ENCODE measurements at regions not wholly inside any gene's neighbourhood (a gene's known extent, or its start where the extent isn't known, plus 50 kb on each side); places are given as distances from the start of the nearest gene placed in this dataset.

GRCh38 chr6:81640891-81641290, 111.6 kb downstream of the TENT5A start:
- H3K9me3 ChIP-seq, result no peaks in the 10 kb centered on the region
- H3K27me3 ChIP-seq (replicated peaks; ENCODE audit: insufficient read depth), result no peaks in the 10 kb centered on the region
- DNase-seq (ENCODE audit: low spot score), result no peak
- H3K27ac ChIP-seq, result no peak overlapping the region
- 67% methylated on average over 1 of the region's 1 CpG for WGBS
- TF ChIP-seq POLR2A (IDR thresholded peaks at IDR 0.05) (no peak), CTCF (IDR thresholded peaks at IDR 0.05) (no peak), POLR2AphosphoS5 (IDR thresholded peaks at IDR 0.05) (no peak)
- no peaks in the 10 kb centered on the region for H3K36me3 ChIP-seq
- no peak overlapping the region for H3K4me3 ChIP-seq
- no peaks in the 10 kb centered on the region for H3K4me1 ChIP-seq (replicated peaks)
- intact Hi-C loops (cut with DNase I), result no loop called here

- Histone ChIP-seq H3K4me1 (replicated peaks) (no peaks in the 10 kb centered on the region), H3K27ac (no peak overlapping the region), H3K36me3 (no peaks in the 10 kb centered on the region), H3K9me3 (no peaks in the 10 kb centered on the region), H3K27me3 (replicated peaks; ENCODE audit: insufficient read depth) (no peaks in the 10 kb centered on the region), H3K4me3 (no peak overlapping the region)
- intact Hi-C loops (cut with DNase I), result no loop called here
- no peak for DNase-seq (ENCODE audit: low spot score)
- TF ChIP-seq CTCF (IDR thresholded peaks at IDR 0.05) (no peak), POLR2A (IDR thresholded peaks at IDR 0.05) (no peak), POLR2AphosphoS5 (IDR thresholded peaks at IDR 0.05) (no peak)
- WGBS, result 85% methylated on average over 4 of the region's 4 CpGs
Observed at GRCh38 chr6:81640126-81640525, 112.4 kb downstream of the TENT5A start.

- TF ChIP-seq POLR2A (IDR thresholded peaks at IDR 0.05) (no peak), POLR2AphosphoS5 (IDR thresholded peaks at IDR 0.05) (no peak), CTCF (IDR thresholded peaks at IDR 0.05) (no peak)
- no peaks in the 10 kb centered on the region for H3K36me3 ChIP-seq
- no peaks in the 10 kb centered on the region for H3K27me3 ChIP-seq (replicated peaks; ENCODE audit: insufficient read depth)
- no peak for DNase-seq (ENCODE audit: low spot score)
- intact Hi-C loops (cut with DNase I), result no loop called here
- H3K4me3 ChIP-seq, result no peak overlapping the region
- no peak overlapping the region for H3K27ac ChIP-seq
- H3K4me1 ChIP-seq (replicated peaks), result no peaks in the 10 kb centered on the region
- 74% methylated on average over 4 of the region's 4 CpGs for WGBS
- no peaks in the 10 kb centered on the region for H3K9me3 ChIP-seq
Observed at GRCh38 chr6:81638366-81638765, 114.1 kb downstream of the TENT5A start.

- 80% methylated on average over 5 of the region's 5 CpGs for WGBS
- intact Hi-C loops (cut with DNase I), result no loop called here
Observed at GRCh38 chr6:81636930-81637568, 115.4 kb downstream of the TENT5A start.

GRCh38 chr6:81634155-81634880, 118.2 kb downstream of the TENT5A start:
- Histone ChIP-seq H3K36me3 (no peaks in the 10 kb centered on the region), H3K27ac (no peak overlapping the region), H3K27me3 (replicated peaks; ENCODE audit: insufficient read depth) (no peaks in the 10 kb centered on the region), H3K9me3 (no peaks in the 10 kb centered on the region), H3K4me3 (no peak overlapping the region), H3K4me1 (replicated peaks) (no peaks in the 10 kb centered on the region)
- no peak for DNase-seq (ENCODE audit: low spot score)
- intact Hi-C loops (cut with DNase I), result no loop called here
- no peak for TF ChIP-seq POLR2AphosphoS5 (IDR thresholded peaks at IDR 0.05)
- TF ChIP-seq CTCF (IDR thresholded peaks at IDR 0.05), result no peak
- TF ChIP-seq POLR2A (IDR thresholded peaks at IDR 0.05), result no peak
- 97% methylated on average over 3 of the region's 3 CpGs for WGBS

More at GRCh38 chr6:81636930-81637568, 115.4 kb downstream of the TENT5A start:
- no peaks in the 10 kb centered on the region for H3K27me3 ChIP-seq (replicated peaks; ENCODE audit: insufficient read depth)
- no peak overlapping the region for H3K4me3 ChIP-seq
- no peaks in the 10 kb centered on the region for H3K36me3 ChIP-seq
- no peaks in the 10 kb centered on the region for H3K4me1 ChIP-seq (replicated peaks)
- DNase-seq (ENCODE audit: low spot score), result no peak
- no peak overlapping the region for H3K27ac ChIP-seq
- TF ChIP-seq POLR2AphosphoS5 (IDR thresholded peaks at IDR 0.05), result no peak
- TF ChIP-seq POLR2A (IDR thresholded peaks at IDR 0.05), result no peak
- no peaks in the 10 kb centered on the region for H3K9me3 ChIP-seq

All from prostate gland (tissue), 2 donors.